NCI-H146 treated with DMSO at 0.1 percent for 48 hours (cell line): ENCODE measurements at regions not wholly inside any gene's neighbourhood (a gene's known extent, or its start where the extent isn't known, plus 50 kb on each side); places are given as distances from the start of the nearest gene placed in this dataset.

ENCODE experiments used
- DNase-seq: peaks from one replicate; lab custom pipeline; 2025; ENCODE audit not compliant: unreplicated experiment; lab: John Stamatoyannopoulos, UW

DNA sequence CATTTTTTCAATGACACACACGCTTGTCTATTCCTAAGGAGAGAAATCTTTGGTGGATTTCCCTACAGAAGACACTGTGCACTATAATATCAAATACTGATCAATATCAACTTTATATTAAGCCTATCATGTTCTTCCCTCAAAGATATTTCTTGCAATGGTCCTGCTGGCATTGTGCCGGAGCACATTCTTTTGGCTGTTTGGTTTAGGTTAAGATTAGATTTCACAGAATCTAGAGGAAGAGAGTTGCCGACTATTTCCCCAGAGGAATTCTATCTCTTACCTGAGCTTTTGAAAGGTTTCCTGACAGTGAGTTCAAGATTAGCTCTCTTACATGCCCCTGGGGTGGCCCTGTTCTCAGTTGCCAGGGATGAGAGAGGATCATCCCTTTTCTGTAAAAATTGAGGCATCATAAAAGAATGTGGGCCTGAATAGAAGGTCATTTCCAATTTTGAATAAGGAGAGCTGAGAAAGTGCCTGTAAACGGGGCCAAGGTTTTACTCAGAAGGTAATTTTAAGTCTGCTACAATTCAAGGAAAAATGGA, 180.6 kb upstream of the ARHGAP20 start:
- no peak for DNase-seq

DNA sequence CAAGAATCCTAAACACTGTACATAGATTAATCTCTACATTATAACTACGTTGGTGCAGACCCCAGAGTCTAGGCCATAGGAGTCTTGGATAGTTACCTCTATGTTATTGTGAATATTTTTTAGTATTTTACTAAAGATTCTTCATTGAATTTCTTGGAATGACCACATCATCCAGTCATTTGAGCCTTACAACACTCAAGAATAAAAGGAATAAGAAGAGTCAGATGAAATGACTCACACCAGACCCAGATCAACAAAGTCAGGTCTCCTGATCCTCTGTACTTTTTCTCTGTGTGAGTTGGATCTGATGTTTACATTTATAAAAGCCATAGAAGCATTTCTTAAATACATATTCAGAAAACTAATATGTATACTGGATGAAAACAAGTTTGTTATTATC, 179.2 kb upstream of the ARHGAP20 start:
- DNase-seq = no peak

DNA sequence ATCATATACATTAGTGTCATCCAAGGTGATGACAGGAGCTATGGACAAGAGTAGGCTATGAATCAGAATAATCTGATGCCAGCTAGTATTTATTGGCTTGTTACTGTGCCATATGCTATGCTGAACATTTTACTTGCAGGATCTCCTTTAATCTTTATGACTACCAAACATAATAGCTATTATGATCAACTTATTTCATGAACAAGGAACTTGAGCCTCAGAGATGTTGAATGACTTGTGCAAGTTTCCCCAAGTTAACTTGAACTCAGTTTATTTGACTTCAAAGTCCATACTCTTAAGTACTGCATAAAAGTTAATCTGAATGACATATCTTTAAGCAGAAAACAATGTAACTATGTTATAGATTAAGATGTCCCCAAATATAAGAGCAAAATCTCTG, 178.8 kb upstream of the ARHGAP20 start:
- DNase-seq = no peak

DNA sequence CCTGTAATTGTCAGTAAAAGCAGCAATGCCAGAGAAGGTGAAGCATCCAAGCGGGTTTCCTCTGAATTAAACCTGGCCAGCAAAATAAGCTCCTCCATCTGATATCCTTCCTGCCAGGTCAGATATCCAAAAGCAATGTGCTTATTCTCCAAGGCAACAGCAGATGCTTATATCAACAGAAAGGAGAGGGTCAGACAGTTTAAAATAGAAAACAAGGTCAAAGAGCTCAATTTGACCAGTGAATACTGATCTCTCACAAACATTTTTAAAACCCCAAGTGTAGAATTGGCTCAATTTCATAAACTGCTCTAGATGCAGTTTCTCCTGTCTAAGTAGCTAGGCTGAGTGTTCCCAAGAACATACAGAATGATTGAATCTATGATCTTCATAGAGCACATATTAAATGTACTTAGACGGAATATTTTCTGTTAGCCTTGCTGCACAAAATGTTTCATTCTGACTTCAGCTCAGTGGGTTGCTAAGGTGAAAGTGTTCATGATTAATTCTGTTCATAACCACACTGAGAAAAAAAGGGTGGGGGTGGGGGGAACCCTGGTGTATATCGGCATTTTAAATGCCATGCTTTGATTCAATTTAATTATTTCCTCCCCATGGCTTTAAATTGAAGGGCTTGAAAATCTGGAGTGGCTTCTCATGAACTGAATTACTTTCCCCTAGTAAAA, 174.2 kb upstream of the ARHGAP20 start:
- DNase-seq = no peak

DNA sequence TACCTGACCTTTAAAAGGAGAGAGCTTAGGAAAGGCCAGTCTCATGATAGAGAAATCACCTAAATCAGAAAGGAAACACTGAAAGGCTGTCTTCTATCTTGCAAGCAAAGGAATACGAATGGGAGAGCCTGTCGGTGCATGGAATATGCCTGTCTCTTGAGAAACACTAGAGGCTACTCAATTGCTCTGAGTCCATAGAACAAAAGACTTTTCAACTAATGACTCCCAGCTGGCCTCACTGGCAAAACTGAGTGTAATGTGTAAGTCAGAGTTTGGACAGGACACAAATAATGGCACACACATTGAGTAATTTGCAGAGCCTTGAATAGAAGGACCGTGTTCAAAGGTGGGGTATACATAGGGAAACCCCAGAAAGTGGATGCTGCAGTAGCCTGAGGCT, 171.0 kb upstream of the ARHGAP20 start:
- DNase-seq = no peak

DNA sequence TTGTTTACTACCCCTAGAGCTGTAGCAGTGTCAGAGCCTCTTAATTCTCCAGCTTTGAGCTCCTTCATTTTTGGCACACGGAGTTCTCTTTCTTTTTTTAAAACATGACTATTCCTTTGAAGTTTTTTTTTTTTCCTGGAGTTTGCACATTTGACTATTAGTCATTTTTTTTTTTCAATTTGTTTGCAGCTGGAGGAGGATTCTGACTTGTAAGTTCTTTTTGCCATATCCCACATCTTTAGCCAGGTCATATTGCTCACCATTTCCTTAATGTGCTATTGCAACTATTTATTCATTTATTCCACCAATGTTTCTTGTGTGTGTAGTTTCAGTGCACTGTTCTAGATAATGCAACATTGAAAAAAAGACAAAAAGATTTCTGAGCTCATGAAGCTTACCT, 166.3 kb upstream of the ARHGAP20 start:
- DNase-seq = no peak

DNA sequence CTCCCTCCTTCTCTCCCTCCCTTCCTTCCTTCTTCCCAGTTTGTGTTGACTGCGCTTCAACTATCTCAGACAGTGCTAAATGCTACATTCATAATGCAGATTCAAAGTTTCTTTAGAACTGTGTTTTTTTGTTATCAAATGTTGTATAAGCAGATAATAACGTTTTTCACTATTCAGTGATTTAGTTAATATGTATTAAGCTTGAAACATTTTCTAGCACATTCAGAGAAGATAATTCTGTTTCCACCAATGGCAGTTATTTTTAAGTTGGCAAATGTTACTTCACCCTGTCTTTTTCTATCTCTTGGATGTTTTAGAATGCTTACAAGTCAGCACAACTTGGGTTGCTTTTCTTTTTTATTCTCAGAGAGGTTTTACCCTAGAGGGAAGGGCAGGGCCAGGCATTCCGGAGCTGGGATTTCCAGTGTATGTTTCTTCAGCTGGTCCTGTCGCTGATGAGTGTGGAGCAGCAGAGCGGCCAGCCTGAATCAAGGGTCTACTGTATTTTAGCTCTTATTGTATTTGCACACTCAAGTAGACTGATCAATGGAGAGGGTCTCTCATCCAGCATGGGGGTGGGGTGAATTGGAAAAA, 162.3 kb upstream of the ARHGAP20 start:
- no peak for DNase-seq

DNA sequence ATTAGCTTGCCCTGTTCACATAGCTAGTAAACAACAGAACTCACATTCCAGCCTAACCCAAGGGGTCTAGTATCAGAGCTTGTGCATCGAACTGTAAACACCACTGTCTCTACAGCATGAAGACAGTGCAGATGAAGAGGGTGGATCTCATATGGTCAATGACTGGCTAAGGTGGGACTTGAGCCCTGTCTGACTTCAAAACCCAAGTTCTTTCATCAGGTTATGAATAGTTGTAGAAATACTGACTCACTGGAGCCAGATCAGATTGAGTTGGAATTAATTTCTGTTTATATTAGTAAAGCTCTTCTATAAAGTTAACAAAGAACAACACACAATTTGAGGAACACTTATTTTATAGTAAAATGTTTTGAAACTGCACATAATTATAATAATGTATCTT, 161.7 kb upstream of the ARHGAP20 start:
- DNase-seq = no peak

DNA sequence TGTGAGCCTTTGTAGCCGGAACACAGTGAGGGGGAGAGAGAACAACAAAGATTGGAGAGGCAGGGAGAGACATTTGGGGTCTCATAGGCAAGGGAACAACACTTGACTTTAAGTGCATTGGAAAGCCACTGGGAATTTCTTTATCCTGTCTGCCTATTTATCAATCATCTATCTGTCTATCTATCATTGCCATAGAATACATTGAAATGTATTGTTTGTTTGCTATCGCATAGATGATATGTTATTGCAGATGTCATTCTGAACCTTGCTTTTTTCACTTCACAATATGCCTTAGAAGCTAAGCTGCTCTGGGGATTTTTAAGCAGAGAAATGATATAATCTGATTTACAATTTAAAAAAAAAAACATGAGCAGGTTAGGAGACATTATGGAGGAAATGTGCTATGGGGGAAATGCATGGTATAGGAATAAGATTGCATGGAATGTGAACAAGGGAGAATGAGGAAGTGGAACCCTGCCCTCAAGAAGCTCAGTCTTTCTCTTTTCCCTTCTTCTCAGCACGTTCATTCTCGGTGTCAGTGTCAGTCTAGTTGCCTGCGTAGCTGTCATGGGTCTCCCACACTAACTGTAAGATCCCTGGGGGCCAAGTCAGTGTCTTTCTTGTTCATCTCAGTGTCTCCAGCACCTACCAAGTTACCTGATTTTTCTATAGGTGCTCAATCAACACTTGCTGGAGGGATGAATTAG, 158.7 kb upstream of the ARHGAP20 start:
- DNase-seq = no peak

DNA sequence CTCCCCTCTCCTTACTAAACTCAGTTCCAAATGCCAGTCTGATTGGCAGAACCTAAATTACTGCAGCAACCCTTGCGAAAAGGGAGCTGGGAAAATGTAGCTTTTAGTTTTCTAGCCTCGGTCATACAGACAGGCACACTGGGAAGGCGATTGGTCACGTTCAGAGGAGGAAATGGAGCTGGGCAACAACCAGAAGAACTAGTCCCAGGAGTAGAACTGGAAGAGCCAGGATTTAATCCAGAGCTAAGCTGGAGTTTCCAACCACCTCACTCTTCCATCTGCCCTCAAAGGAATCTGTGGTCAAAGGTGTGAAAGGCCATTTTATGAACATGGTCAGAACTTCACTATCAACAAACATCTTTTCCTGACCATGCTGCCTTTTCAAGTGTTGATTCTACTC, 155.7 kb upstream of the ARHGAP20 start:
- no peak for DNase-seq

DNA sequence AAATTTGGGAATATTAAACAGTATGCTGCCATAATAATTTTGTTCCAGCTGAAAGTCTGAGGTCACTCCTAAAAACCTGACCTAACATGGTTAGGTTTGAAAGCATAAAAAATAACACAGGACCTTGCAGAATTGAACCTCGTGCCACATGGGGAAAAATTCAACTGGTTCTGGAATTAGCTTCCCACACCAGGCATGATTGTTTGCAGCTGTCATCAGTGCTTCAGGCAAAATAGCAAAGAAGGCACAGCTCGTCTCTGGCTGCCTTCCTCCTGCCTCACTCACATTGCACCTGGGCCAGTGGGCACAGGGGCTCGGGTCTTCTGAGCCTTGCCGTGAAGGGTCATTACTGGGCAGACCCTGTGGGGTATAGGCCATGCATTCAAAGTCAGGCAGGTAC, 153.8 kb upstream of the ARHGAP20 start:
- DNase-seq = no peak

DNA sequence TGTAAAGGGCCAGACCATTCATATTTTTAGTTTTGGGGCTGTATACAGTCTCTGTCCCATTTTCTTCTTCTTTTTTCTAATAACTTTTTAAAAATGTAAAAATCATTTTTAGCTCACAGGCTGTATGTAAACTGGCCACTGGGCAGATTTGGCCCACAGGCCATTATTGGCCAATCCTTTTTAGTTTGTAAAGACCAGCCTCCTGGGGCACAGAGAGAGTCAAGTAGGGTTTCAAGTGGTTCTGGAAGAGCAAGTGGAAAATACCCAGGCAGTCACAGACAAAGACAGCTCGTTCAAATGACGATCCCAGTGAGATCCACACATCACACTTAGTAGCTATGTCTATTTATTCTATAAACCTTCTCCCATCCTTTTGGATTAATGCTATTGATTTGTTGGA, 150.2 kb upstream of the ARHGAP20 start:
- DNase-seq = no peak

DNA sequence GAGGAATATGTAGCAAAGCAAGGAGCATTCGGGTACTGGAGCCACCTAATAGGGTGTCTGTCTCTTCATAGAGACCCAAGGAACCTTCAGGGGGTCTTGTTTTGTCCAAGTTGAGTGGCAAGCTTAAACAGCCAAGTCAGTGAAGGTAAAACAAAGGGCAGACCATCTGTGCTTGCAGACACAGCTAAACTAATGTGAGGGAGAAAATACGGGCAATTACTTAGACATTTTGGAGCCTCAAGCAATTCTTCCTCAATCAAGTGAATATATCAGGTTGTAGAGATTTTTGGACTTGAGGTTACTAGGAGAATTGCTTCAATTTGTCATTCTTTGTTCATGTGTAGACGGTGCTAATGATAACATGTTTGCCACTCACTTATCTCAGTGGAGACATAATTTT, 148.2 kb upstream of the ARHGAP20 start:
- no peak for DNase-seq

DNA sequence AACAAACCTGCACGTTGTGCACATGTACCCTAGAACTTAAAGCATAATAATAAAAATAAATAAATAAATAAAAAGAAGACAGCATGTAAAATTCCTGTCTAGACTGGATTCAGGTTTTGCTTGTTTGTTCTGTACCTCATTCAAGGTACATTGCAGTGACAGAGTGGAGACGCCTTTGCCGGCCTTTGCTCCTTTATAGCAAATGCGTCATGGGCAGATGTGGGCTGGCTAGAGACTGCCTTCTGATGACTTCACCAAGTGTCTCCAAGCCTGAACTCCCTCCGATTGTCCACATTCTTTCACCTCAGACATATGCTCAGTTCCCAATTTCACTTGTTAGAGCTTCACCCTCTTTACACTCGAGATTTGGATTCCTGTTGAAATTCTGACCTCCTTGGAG, 147.8 kb upstream of the ARHGAP20 start:
- DNase-seq = no peak

DNA sequence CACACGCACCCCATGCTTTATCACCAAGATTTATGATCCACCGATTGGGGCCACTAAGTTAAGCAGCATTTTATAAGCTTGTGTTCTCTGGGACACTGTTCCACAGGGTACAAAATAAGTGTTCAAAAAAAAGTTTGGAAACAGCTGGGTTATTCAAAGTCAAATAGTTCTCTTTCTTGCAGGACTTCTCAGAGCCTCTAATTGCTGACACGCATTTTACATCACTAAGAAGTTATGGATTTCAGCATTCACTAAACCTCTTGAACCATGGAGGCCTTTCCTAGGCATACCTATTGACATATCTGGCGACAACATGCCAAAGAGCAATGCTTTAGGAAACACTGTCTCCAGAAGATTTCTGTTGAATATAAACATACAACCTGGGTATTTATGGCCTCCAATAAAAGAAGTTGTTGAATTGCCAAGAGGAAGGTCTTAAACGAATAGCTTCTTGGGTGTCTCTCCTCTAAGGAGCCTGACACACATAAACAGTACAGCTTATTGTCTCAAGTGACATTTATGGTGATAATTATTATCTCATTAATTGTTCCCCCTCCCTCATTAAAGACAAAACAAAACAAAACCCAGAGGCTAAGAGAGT, 147.1 kb upstream of the ARHGAP20 start:
- no peak for DNase-seq

DNA sequence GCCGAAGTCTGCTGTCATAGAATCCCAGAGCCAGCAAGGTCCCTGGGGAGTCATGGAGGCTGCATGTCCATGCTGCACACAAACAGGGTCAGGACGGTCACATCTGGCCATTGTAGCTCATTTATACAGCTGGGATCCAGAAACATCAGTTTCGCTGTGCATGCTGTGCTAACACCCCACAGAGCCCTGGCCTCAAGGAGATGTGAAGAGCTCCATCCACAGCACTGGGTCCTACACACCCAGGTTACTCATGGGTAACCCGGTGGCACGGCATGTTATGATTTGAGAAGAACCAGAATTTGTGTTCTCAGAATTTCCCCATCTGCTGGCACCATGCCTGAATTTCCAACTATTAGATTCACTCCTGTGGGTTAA, 146.3 kb upstream of the ARHGAP20 start:
- no peak for DNase-seq

DNA sequence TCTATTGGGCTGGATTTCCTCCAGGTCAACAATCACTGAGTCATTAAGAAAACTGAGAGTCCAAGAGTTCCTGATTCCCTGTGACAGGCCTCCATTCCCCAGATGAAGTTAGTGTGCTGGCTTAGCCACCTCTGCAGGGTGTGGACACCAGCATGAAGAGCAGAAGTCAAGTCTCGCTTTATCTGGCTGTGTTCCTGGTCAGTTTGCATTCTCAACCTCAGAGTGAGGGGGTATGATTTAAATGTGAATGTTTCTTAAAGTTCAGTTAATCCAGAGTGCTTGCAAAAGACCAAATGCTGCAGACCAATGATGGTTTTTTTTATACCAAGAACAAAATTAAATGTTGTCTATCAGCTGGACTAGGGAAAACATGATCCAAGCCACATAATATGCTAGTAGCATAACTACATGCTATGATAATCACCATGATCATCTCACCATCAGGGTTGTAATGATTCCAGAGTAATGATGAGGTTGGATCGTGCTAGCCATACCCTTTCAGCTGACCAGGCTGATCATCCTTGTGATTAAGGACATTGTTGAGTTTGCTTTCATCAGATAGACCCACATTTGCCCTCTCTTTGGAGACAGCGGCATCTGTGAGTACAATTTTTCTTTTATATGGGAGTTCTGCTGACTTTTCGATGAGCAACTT, 145.8 kb upstream of the ARHGAP20 start:
- DNase-seq = no peak

DNA sequence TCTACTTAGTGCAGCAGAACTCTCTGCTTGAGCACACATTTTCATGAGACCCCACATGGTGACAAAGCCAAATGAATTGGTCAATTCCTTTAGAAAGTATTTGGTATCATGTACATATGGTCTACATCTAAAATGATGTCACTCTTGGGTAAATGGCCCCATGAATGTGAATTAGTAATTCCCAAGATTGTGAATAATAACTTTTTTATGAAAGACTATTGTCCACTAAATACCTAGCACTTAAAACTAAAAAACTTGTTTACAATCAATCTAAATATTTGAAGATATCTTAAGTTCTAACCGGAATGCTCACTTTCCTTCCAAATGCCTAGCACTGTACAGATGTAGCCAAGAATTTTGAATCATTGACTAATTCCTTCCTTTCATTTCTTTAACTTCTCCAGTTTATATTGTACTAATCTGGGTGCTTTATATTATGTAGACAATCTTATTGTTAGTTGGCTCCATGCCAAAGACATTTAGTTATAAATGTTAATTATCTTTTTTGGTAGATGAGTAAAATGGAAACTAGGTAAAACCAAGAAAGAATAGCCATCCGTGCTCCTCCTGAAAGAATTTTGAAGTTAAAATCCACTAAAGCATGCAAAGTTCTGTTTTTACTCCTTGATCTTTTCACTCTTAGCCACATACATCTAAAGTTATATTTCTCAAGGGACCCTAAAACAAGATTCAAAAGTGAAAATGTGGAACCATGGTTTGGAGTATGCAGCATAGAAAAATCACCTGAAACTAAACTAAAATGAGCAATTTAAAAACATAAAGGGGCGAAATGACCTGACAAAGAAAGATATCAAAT, 145.0 kb upstream of the ARHGAP20 start:
- DNase-seq = no peak

DNA sequence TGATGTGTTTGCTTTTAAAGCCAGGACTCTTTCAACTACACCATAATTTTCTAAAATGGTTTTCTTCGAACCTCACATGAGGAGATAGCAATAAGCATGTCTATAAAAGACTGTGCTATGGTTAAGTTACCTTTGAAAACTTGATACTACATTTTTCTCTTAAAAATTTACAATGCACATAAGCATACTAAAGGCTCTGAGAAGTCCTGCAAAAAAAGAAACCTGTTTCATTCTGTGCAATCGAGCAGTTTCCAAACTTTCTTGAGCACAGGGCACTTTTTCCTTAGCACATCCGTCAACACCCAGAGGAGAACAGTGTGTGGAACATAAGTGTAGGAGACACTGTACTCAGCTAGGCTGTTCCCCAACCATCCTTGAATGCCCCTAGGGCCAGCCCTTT, 144.1 kb upstream of the ARHGAP20 start:
- no peak for DNase-seq

DNA sequence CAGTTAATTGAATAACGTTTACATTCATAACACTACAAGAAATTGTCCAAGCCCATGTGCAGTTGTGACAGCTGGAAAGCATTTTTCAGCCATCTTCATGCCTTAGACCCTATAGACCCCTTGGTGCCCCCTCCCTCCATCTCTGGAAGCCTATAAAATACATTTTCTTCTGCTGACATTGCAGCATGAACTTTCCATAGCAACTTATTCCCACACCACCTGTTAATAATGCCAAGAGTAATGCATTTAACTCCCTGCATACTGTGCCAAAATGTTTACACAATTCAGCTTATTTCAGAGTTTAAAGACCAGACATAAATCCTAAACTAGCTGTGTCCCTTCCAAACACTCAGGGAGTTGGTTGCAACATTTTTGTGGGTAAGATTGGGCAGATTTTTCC, 143.0 kb upstream of the ARHGAP20 start:
- DNase-seq = no peak
